ENCODE measurements at regions not wholly inside any gene's neighbourhood (a gene's known extent, or its start where the extent isn't known, plus 50 kb on each side); places are given as distances from the start of the nearest gene placed in this dataset.

DNA sequence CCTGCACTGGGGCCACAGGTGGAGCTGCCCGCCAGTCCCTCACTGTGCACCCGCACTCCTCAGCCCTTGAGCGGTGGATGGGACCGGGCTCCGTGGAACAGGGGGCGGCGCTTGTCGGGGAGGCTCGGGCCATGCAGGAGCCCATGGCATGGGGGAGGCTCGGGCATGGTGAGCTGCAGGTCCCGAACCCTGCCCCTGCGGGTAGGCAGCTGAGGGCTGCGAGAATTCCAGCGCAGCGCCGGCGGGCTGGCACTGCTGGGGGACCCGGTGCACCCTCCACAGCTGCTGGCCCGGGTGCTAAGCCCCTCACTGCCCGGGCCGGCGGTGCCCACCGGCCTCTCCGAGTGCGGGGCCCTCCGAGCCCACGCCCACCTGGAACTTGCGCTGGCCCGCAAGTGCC, 877.5 kb upstream of the PCDH9 start:
- peaks cover 58% of the 10 kb centered on the region for H3K9me3 Mint-ChIP-seq
- H3K27me3 Mint-ChIP-seq (ENCODE audit: insufficient read depth): no peaks in the 10 kb centered on the region; the same call in 1 of the 2 replicates
- no peak for TF ChIP-seq CTCF (IDR thresholded peaks at IDR 0.05)
- no peak overlapping the region for H3K27ac Mint-ChIP-seq
- no peak for DNase-seq
- H3K36me3 Mint-ChIP-seq (ENCODE audit: low read depth): peaks cover 5% of the 10 kb centered on the region
- no peak overlapping the region for H3K4me3 Mint-ChIP-seq
- H3K4me1 Mint-ChIP-seq (ENCODE audit: low read depth): no peaks in the 10 kb centered on the region

DNA sequence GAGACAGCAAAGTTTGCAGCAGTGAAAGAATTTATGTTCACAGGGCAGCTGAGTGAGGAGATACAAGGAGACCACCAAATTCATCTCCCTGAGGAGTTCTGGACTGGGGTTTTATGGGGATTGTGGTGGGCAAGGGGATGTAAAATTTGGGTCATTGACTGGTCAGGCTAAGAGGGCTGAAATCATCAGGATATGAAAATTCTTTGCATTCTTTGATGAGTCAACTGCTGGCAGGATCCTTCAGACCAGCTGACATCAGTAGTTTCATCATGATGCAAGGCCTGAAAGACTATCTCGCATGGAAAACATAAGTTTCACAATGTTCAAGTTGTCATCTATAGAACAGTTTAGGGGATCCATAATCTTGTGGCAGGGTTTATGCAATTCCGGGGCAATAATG, 869.5 kb upstream of the PCDH9 start:
- peaks cover 38% of the 10 kb centered on the region for H3K9me3 Mint-ChIP-seq
- no peaks in the 10 kb centered on the region for H3K27me3 Mint-ChIP-seq (ENCODE audit: insufficient read depth)
- TF ChIP-seq CTCF (IDR thresholded peaks at IDR 0.05): no peak
- H3K27ac Mint-ChIP-seq: no peak overlapping the region
- no peak for DNase-seq
- no peaks in the 10 kb centered on the region for H3K4me1 Mint-ChIP-seq (ENCODE audit: low read depth)
- H3K36me3 Mint-ChIP-seq (ENCODE audit: low read depth): no peaks in the 10 kb centered on the region
- H3K4me3 Mint-ChIP-seq: no peak overlapping the region

DNA sequence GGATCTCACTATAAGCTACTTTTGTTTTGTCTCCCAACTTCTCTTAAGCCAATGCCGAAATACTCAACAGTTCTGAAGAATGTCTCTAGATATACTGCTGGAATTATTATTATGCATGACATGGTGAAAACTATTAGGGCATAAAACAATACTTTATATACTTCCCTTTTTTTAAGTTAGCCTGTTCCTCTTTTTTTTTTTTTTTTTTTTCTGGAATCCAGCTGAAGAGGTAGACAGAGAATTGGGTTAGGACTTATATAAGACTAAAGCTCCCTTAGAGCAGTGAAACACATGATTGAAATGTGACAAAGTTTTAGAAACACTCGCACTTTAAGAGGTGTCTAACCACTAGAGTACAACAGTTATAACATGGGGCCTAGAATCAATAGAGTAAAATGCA, 850.9 kb upstream of the PCDH9 start:
- Mint-ChIP-seq H3K4me1 (ENCODE audit: low read depth) (no peaks in the 10 kb centered on the region), H3K9me3 (peaks cover 24% of the 10 kb centered on the region), H3K27me3 (ENCODE audit: insufficient read depth) (no peaks in the 10 kb centered on the region; the same call in 1 of the 2 replicates), H3K36me3 (ENCODE audit: low read depth) (no peaks in the 10 kb centered on the region), H3K27ac (no peak overlapping the region), H3K4me3 (no peak overlapping the region)
- DNase-seq: no peak
- TF ChIP-seq CTCF (IDR thresholded peaks at IDR 0.05): no peak

GRCh38 chr13:68078874-68079273, 848.7 kb upstream of the PCDH9 start:
- H3K4me1 Mint-ChIP-seq (ENCODE audit: low read depth): no peaks in the 10 kb centered on the region
- H3K27ac Mint-ChIP-seq: no peak overlapping the region

DNA sequence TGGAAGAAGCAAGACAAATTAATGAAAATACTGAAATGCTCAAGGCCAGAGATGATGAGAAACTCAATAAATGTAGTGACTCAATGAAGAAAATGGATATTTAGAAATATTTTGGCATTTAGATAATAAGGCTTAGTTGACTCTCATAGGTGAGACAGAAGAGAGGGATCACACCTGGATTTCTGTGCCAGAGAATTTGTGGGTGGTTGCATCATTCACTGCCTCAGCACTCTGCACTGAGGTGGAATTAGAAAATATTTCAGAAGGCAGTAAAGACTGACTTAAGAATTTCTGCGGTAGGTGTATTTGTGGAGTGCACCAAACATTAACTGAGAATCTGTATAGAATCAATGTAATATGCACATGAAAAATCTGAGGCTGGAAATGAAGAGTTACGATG, 848.3 kb upstream of the PCDH9 start:
- no peak for DNase-seq
- Mint-ChIP-seq H3K4me1 (ENCODE audit: low read depth) (no peaks in the 10 kb centered on the region), H3K4me3 (no peak overlapping the region), H3K27me3 (ENCODE audit: insufficient read depth) (no peaks in the 10 kb centered on the region; the same call in 1 of the 2 replicates), H3K36me3 (ENCODE audit: low read depth) (no peaks in the 10 kb centered on the region), H3K27ac (no peak overlapping the region), H3K9me3 (peaks cover 33% of the 10 kb centered on the region)
- TF ChIP-seq CTCF (IDR thresholded peaks at IDR 0.05): no peak

More at GRCh38 chr13:68078874-68079273, 848.7 kb upstream of the PCDH9 start:
- DNase-seq: no peak
- no peaks in the 10 kb centered on the region for H3K36me3 Mint-ChIP-seq (ENCODE audit: low read depth)
- H3K27me3 Mint-ChIP-seq (ENCODE audit: insufficient read depth): no peaks in the 10 kb centered on the region; the same call in 1 of the 2 replicates
- peaks cover 31% of the 10 kb centered on the region for H3K9me3 Mint-ChIP-seq
- TF ChIP-seq CTCF (IDR thresholded peaks at IDR 0.05): no peak
- H3K4me3 Mint-ChIP-seq: no peak overlapping the region

DNA sequence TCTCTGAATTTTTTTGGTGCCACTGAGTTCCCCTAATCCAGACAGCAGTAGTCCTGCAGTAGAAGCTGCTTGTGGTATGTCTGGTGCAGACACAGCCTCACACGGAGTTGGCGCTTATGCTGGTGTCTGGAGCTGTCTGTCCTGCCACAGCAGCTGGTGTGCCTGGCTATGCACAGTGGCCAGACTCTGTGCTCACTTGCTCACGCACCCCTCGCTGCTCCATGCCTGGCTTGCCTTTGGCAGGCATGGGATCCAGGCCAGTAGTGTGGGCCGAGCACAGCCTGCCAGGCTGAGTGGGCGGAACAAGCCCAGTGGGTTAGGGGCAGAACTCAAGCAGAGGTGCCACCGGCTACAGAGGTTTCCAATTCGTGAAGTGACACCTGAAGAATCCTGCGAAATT, 845.9 kb upstream of the PCDH9 start:
- no peaks in the 10 kb centered on the region; the same call in 1 of the 2 replicates for H3K27me3 Mint-ChIP-seq (ENCODE audit: insufficient read depth)
- no peak overlapping the region for H3K27ac Mint-ChIP-seq
- no peak for TF ChIP-seq CTCF (IDR thresholded peaks at IDR 0.05)
- peaks cover 46% of the 10 kb centered on the region for H3K9me3 Mint-ChIP-seq
- no peak overlapping the region for H3K4me3 Mint-ChIP-seq
- no peaks in the 10 kb centered on the region for H3K36me3 Mint-ChIP-seq (ENCODE audit: low read depth)
- no peaks in the 10 kb centered on the region for H3K4me1 Mint-ChIP-seq (ENCODE audit: low read depth)
- no peak for DNase-seq
